GM06990 (cell line): ENCODE measurements at regions not wholly inside any gene's neighbourhood (a gene's known extent, or its start where the extent isn't known, plus 50 kb on each side); places are given as distances from the start of the nearest gene placed in this dataset.

Experiments used
- DNase-seq: peaks from one replicate; pipeline ENCODE4 v3.0.0-alpha.2; 2011; ENCODE audit not compliant: insufficient read length; ENCODE audit errors: extremely low read depth
- H3K27me3 ChIP-seq: replicated peaks from 2 replicates; pipeline ENCODE4 v1.6.0; 2011; ENCODE audit warnings: low read length; ENCODE audit not compliant: control insufficient read depth, insufficient read depth
- H3K36me3 ChIP-seq: 2 replicates; pipeline ENCODE4 v1.5.1; 2011; ENCODE audit warnings: low read length; ENCODE audit not compliant: control insufficient read depth, insufficient read depth
- H3K4me3 ChIP-seq: replicated peaks from 2 replicates; pipeline ENCODE4 v1.5.1; 2011; ENCODE audit warnings: low read depth, mild to moderate bottlenecking, control low read depth, low read length
- CTCF ChIP-seq: IDR thresholded peaks from 2 replicates; pipeline ENCODE4 v1.5.1; 2011; ENCODE audit warnings: low read length, control low read depth, mild to moderate bottlenecking, inconsistent platforms; ENCODE audit not compliant: insufficient read depth, poor library complexity, severe bottlenecking

GRCh38 chr12:19938031-19938430, 430.3 kb upstream of the PDE3A start:
- no peak for DNase-seq
- no peak overlapping the region for H3K4me3 ChIP-seq
- TF ChIP-seq CTCF = no peak
- no peaks in the 10 kb centered on the region for H3K36me3 ChIP-seq
- H3K27me3 ChIP-seq = no peaks in the 10 kb centered on the region

GRCh38 chr12:19938491-19938890, 429.8 kb upstream of the PDE3A start:
- TF ChIP-seq CTCF = no peak
- Histone ChIP-seq H3K36me3 (no peaks in the 10 kb centered on the region), H3K27me3 (no peaks in the 10 kb centered on the region), H3K4me3 (no peak overlapping the region)
- DNase-seq = no peak

- TF ChIP-seq CTCF = no peak
- no peaks in the 10 kb centered on the region for H3K36me3 ChIP-seq
- H3K27me3 ChIP-seq = no peaks in the 10 kb centered on the region
- DNase-seq = no peak
- H3K4me3 ChIP-seq = no peak overlapping the region
Measured at GRCh38 chr12:19940267-19940666, 428.1 kb upstream of the PDE3A start.

DNA sequence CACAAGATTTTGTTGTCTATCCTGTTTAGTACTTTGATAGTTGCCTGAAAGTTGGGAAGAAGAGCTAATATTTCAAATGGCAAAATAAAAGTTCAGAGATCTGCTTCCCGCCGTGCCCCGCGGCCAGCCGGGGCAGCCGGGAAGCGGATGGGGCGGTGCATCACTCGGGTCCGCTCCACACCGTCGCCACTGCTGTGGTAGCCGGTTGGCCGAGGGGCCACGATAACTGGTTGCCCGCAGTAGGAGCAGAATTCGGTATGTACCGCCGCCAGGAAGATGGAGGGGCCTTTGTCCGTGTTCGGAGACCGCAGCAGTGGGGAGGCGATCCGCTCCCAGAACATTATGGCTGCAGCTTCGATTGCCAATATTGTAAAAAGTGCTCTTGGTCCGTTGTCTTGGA, 427.2 kb upstream of the PDE3A start:
- TF ChIP-seq CTCF = no peak
- Histone ChIP-seq H3K36me3 (no peaks in the 10 kb centered on the region), H3K4me3 (no peak overlapping the region), H3K27me3 (no peaks in the 10 kb centered on the region)
- no peak for DNase-seq

GRCh38 chr12:19945559-19946435, 422.5 kb upstream of the PDE3A start:
- DNase-seq = no peak
- Histone ChIP-seq H3K36me3 (no peaks in the 10 kb centered on the region), H3K27me3 (no peaks in the 10 kb centered on the region), H3K4me3 (no peak overlapping the region)
- TF ChIP-seq CTCF = no peak
